Mesothelial cell of epicardium (in vitro differentiated cells): ENCODE measurements at regions not wholly inside any gene's neighbourhood (a gene's known extent, or its start where the extent isn't known, plus 50 kb on each side); places are given as distances from the start of the nearest gene placed in this dataset.

Experiments
- DNase-seq, 2 experiments: peaks; one replicate each; pipeline ENCODE4 v3.0.0; 2021; ENCODE audit warnings: low spot score in 2 of 2; ENCODE audit not compliant: unreplicated experiment in 2 of 2
- H3K27ac Mint-ChIP-seq: 2 replicates; pipeline ENCODE4 v1.8.0; 2021; ENCODE audit warnings: mixed read lengths
- H3K27me3 Mint-ChIP-seq: 2 replicates; pipeline ENCODE4 v1.8.0; 2021; ENCODE audit warnings: low read depth, mixed read lengths
- H3K36me3 Mint-ChIP-seq: 2 replicates; pipeline ENCODE4 v1.8.0; 2021; ENCODE audit warnings: mixed read lengths
- H3K4me1 Mint-ChIP-seq: 2 replicates; pipeline ENCODE4 v1.8.0; 2021; ENCODE audit warnings: mixed read lengths
- H3K4me3 Mint-ChIP-seq: 2 replicates; pipeline ENCODE4 v1.8.0; 2021; ENCODE audit warnings: mild to moderate bottlenecking, moderate library complexity, mixed read lengths
- H3K9me3 Mint-ChIP-seq: 2 replicates; pipeline ENCODE4 v1.8.0; 2021; ENCODE audit warnings: mixed read lengths
- TF ChIP-seq, protein P1 (sequence below): fragments of 200-600 bp; sonication (generic); IDR thresholded peaks from one replicate; pipeline ENCODE4 v1.5.0; 2021; ENCODE audit warnings: antibody characterized with exemption; ENCODE audit not compliant: unreplicated experiment

DNA sequence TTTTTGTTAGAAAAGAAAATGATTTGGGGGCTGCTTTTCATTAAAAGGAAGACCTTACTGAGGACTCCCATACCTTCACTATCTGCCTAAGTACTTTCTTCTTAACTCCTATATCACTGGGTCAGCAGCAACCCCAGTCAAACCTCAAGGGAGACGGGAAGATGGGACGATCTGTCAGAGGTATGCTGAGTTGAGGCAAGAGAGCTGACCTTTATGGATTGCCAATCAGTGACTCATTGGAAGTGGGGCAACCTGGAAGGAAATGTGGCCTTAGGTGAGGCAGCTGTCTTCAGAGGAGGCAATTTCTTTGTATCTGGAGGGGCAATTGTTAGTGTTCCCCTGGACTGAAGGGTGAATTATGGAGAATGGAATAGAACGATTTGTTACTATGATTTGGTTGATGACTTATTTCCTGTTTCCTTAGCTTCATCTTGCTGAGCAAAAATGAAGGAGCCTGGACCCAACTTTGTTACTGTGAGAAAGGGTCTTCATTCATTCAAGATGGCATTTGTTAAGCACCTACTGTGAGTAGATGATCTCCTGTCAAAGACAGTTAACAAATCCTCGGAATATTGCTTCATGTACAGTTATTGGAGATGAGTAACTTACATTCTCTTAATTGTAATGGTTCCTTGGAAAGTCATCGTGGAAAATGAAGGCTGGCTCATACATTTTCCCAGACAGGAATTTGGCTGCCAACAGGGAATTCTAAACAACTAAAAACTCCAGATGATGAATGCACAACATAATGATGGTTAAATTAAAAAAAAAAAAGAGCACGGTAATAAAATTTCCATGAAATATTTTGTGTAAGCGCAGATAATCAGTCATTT, 134.7 kb upstream of the KCNJ15 start:
- no peaks in the 10 kb centered on the region for H3K36me3 Mint-ChIP-seq
- H3K9me3 Mint-ChIP-seq = peaks cover 3% of the 10 kb centered on the region
- no peaks in the 10 kb centered on the region for H3K4me1 Mint-ChIP-seq

DNA sequence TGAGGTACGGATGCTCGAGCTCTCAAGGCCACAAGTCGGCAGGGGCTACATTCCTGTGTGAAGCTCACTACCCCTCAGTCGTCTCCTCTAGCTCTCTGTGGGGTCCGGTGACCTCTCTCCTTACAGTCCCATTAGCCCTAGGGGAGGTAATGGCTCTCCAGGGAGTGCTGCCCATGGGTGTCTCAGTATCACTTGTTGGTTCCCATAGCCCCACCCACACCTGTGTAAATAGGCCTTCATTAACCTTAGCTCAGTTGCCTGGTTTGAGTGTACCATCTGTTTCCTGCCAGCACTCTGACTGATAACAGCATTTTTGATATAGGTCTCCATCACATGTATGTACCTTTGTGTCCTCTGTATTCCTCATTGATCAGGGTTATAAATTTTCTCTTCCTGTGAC, 133.2 kb upstream of the KCNJ15 start:
- H3K27ac Mint-ChIP-seq = no peak overlapping the region
- no peak for DNase-seq
- H3K4me1 Mint-ChIP-seq = no peaks in the 10 kb centered on the region
- H3K4me3 Mint-ChIP-seq = no peak overlapping the region
- H3K9me3 Mint-ChIP-seq = peaks cover 3% of the 10 kb centered on the region
- H3K27me3 Mint-ChIP-seq = peaks cover 25% of the 10 kb centered on the region
- TF ChIP-seq, protein P1, sequence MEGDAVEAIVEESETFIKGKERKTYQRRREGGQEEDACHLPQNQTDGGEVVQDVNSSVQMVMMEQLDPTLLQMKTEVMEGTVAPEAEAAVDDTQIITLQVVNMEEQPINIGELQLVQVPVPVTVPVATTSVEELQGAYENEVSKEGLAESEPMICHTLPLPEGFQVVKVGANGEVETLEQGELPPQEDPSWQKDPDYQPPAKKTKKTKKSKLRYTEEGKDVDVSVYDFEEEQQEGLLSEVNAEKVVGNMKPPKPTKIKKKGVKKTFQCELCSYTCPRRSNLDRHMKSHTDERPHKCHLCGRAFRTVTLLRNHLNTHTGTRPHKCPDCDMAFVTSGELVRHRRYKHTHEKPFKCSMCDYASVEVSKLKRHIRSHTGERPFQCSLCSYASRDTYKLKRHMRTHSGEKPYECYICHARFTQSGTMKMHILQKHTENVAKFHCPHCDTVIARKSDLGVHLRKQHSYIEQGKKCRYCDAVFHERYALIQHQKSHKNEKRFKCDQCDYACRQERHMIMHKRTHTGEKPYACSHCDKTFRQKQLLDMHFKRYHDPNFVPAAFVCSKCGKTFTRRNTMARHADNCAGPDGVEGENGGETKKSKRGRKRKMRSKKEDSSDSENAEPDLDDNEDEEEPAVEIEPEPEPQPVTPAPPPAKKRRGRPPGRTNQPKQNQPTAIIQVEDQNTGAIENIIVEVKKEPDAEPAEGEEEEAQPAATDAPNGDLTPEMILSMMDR = no peak
- no peaks in the 10 kb centered on the region for H3K36me3 Mint-ChIP-seq

More for the DNA sequence above, 134.7 kb upstream of the KCNJ15 start:
- Mint-ChIP-seq H3K27ac (no peak overlapping the region), H3K27me3 (peaks cover 17% of the 10 kb centered on the region), H3K4me3 (no peak overlapping the region)
- TF ChIP-seq, protein P1 = no peak
- DNase-seq = no peak

DNA sequence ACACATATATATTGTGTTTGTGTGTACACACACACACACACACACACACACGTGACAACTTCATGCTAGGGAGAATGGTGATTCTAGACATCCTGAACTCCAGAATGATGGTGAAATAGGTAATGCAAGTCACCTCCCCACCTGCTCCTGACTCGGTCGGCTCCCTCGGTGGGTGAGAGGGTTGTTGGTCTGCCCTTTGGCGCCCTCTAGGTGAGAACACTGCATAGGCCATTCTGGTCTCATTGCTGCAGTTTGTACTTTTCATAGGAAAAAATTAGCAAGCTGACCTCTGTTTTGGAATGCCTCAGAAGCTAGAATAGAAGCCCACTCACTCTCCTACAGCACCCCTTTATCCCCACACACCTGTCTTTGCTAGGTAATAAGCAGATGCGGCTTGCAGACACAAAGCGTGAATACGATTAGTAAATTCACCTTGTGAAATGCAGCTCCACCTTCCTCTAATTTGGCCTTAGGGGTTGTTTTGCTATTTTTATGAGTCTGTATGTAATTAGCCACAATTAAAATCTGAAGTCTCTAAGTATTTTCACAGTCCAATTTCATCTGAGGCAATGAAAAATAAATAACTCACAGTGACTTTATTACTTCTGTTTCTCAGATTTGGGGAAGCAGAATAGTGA, 130.0 kb upstream of the KCNJ15 start:
- Mint-ChIP-seq H3K9me3 (no peaks in the 10 kb centered on the region), H3K27me3 (peaks cover 55% of the 10 kb centered on the region), H3K4me1 (no peaks in the 10 kb centered on the region), H3K4me3 (no peak overlapping the region), H3K36me3 (no peaks in the 10 kb centered on the region), H3K27ac (no peak overlapping the region)
- peak; percentile 58 to 76 for DNase-seq
- TF ChIP-seq, protein P1 = peak; percentile 65

DNA sequence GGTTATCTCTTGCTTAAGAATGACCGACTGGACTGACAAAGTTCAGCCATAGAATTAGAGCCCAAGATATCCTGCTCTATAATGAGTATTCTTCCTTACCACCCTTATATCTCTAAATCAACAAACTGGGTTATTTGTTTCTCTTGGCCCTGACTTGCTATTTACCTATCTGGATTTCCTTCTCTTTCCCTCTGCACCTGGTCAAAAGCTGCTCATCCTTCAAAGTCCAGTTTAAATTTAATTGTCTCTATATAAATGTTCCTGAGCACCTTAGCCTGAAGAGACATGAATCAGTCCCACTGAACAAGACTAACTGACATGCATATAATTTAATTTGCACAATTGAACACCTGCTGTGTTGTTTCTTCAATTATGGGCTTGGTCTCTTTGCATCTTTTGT, 127.1 kb upstream of the KCNJ15 start:
- DNase-seq = no peak
- no peaks in the 10 kb centered on the region for H3K4me1 Mint-ChIP-seq
- no peaks in the 10 kb centered on the region for H3K9me3 Mint-ChIP-seq
- TF ChIP-seq, protein P1 = no peak
- no peak overlapping the region for H3K4me3 Mint-ChIP-seq
- no peaks in the 10 kb centered on the region for H3K36me3 Mint-ChIP-seq
- H3K27me3 Mint-ChIP-seq = peaks cover 71% of the 10 kb centered on the region
- H3K27ac Mint-ChIP-seq = no peak overlapping the region

DNA sequence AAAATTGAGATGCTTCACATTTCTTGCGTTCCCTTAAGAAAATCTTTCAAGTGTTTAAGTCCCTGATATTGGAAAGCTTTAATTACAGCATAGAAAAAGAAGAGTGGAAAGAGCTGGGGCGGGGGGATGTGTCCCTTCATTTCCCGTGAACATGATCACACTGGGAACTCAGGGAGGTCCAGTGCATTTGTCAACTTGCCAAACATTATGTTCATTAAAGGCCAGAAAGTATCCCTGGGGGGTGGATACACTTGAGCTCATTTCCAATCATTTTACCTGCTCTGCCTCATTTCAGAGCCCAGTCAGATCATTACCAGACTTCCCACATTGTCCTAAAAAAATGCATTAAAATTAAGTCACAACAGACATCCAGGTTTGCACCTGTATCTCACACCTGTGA, 123.6 kb upstream of the KCNJ15 start:
- H3K36me3 Mint-ChIP-seq = no peaks in the 10 kb centered on the region
- no peaks in the 10 kb centered on the region for H3K9me3 Mint-ChIP-seq
- TF ChIP-seq, protein P1 = no peak
- no peak overlapping the region for H3K4me3 Mint-ChIP-seq
- H3K4me1 Mint-ChIP-seq = no peaks in the 10 kb centered on the region
- DNase-seq = no peak
- no peak overlapping the region for H3K27ac Mint-ChIP-seq
- H3K27me3 Mint-ChIP-seq = peaks cover 49% of the 10 kb centered on the region
